ENCODE measurements at regions not wholly inside any gene's neighbourhood (a gene's known extent, or its start where the extent isn't known, plus 50 kb on each side); places are given as distances from the start of the nearest gene placed in this dataset.
A peak's percentile ranks its signal among the peaks of the same experiment; 100 is the strongest.

DNA sequence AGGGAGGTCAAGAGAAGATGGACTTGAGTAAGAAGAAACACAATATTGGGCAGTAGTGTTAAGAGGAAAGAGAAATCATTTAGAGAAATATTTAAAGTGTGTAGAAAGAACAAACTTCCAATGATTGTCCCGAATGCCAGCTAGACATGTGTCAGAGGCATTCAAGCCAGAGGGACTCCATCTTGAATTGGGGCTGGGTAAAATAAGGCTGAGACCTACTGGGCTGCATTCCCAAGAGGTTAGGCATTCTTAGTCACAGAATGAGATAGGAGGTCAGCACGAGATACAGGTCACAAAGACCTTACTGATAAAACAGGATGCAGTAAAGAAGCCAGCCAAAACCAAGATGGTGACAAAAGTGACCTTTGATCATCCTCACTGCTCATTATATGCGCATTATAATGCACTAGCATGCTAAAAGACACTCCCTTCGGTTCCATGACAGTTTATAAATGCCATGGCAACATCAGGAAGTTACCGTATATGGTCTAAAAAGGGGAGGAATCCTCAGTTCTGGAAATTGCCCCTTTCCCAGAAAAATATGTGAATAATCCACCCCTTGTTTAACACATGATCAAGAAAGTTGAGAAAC, 127.0 kb upstream of the IPO5 start:
- intact Hi-C loops (cut with DNase I), result no loop called here
- DNase-seq (ENCODE audit: missing footprints) (no peak), ATAC-seq (no peak)

DNA sequence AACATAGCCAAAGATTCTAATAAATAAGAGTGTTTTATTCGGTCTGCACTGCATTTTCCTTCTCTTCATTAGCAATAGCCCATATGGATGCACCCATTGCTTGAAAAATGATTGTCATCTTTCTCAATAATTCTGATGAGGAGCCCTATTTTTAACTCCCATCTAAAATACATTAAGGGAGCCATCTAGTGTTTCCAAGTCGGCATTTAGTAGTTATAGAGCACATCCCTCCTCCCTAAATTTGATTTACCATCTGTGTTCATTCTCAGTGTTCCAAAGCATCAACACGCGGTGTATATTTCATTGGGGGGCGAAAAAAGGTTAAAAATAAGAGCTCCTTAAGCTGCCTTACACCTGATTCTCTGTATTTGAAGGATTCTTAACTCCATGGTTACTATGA, 119.2 kb upstream of the IPO5 start:
- no peak for ATAC-seq
- intact Hi-C loops (cut with DNase I), result no loop called here
- no peak for DNase-seq (ENCODE audit: missing footprints)

DNA sequence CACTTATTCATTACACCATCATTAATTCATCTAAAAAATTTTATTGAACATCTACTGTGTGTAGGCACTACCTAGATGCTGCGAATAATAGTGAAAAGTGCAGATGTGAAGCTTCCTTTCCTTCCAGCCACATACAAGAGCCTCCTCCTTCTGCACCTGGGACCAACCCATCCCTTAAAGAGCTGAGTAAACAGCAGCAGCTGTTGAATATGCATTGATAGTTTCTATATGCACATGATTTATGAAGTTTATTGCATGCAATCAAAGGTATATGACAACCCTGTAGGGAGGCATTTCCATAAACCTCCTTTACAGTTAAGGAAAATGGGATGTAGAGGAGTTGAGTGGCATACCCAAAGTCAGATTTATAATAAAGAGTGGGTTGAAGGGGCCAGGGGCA, 110.3 kb upstream of the IPO5 start:
- intact Hi-C loops (cut with DNase I), result no loop called here
- DNase-seq (ENCODE audit: missing footprints), result no peak
- ATAC-seq, result no peak

DNA sequence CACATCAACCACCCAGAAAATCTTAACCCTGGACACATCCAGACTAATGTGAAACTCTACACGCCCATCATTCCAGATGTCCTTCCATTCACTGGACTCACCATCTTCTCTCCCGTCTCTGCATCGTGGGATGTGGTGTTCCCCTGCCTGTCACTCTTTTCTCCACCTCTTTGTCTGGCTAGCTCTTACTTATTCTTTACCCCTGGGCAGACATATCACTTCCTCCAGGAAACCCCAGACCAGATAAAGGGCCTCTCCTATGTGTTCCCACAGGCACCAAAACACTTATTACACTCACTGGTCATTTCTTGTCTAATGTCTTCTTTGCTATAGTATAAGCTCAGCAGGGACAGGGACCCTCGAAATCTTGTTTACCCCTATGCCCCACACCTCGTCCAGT, 109.3 kb upstream of the IPO5 start:
- no peak for ATAC-seq
- no peak for DNase-seq (ENCODE audit: missing footprints)
- intact Hi-C loops (cut with DNase I), result no loop called here

DNA sequence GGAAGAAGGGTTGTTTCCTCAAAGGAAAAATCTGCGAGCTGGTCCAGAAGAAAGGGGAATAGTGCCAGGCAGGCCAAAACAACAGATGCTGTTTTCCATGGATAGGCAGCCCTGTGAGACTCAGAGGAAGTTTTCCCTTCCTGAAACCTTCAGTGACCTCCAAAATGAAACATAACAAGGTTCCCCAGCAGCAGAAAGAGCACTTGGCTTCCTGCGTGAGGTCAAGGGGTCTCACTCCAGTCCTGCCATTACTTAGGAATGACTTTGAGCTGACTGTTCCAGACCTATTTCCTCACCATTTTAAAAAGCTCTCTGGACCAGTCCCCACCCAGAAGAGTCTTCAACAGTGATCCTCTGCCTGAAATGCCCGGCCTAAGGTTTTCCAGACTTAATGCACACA, 104.6 kb upstream of the IPO5 start:
- DNase-seq (ENCODE audit: missing footprints) (no peak), ATAC-seq (no peak)
- intact Hi-C loops (cut with DNase I), result no loop called here

DNA sequence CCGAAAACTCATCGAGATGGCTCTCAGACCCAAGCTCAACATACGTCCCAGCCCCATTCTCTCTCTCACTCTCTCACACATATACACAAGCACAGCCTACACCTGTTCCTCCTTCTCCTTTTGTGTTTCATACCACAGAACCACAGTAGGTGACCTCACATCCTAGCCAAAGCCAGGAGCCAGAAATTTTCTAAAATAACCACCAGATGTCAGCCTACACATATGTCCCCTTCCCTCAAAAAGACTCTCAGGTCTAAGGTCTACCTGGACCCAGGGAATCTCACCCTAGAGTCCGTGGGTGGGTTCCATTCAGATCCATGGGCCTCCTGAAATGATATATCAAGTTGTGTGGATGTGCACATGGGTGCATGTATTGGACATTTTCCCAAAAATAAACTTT, 104.2 kb upstream of the IPO5 start:
- DNase-seq (ENCODE audit: missing footprints) (no peak), ATAC-seq (no peak)
- intact Hi-C loops (cut with DNase I), result no loop called here

DNA sequence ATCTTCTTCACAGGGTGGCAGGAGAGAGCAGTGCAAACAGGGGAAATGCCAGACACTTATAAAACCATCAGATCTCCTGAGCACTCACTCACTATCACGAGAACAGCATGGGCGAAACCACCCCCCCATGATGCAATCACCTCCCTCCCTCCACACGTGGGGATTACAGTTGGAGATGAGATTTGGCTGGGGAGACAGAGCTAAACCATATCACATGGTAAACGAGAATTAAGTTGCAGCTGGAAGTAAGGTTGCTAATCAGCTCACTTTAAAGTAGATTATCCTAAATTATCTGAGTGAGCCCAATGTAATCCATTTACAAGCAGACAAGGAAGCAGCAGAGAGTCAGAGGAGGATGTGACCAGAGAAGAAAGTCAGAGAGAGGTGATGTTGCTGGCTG, 102.2 kb upstream of the IPO5 start:
- DNase-seq (ENCODE audit: missing footprints), result no peak
- ATAC-seq, result no peak
- intact Hi-C loops (cut with DNase I), result no loop called here

DNA sequence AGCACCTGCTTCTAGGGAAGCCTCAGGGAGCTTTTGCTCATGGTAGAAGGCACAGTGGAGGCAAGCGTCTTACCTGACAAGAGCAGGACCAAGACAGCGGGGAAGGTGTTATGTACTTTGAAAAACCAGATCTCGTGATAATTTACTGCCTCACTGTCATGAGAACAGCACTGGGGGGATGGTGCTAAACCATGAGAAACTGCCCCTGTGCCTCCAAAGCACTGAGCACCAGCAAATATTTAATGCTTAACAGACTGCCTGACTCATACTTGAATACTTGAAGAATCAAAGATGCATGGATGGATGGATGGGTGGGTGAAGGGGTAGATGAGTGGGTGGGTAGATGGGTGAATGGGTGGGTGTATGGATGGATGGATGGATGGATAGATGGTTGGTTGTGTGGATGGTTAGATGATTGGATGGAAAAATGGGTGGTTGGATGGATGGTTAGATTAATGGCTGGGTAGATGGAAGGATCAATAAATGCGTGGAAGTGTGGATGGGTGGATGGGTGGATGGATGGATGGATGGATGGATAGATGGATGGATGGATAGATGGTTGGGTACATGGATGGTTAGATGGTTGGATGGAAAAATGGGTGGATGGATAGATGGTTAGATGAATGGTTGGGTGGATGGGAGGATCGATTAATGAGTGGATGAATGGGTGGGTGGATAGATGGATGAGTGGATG, 101.1 kb upstream of the IPO5 start:
- DNase-seq (ENCODE audit: missing footprints) (no peak), ATAC-seq (no peak)
- intact Hi-C loops (cut with DNase I), result no loop called here

DNA sequence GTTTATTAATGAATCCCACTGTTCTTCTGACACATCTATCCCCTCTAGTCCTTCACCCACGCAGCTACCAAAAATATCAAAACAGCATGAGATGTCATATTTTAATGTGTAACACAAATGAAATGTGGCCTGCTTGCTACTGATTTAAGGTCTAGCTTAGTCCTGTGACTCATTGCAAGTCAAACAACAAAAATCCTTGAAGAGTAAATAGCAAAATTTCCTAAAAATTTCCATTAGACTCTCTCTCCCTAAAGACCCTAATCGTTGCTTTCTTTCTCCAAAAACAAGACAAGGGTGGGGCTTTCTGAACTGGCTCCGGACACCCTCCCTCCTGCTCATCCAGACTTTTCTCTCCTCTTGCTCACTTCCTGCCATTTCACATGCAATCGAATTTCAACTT, 99.9 kb upstream of the IPO5 start:
- DNase-seq (ENCODE audit: missing footprints), result no peak
- intact Hi-C loops (cut with DNase I), result no loop called here
- no peak for ATAC-seq

DNA sequence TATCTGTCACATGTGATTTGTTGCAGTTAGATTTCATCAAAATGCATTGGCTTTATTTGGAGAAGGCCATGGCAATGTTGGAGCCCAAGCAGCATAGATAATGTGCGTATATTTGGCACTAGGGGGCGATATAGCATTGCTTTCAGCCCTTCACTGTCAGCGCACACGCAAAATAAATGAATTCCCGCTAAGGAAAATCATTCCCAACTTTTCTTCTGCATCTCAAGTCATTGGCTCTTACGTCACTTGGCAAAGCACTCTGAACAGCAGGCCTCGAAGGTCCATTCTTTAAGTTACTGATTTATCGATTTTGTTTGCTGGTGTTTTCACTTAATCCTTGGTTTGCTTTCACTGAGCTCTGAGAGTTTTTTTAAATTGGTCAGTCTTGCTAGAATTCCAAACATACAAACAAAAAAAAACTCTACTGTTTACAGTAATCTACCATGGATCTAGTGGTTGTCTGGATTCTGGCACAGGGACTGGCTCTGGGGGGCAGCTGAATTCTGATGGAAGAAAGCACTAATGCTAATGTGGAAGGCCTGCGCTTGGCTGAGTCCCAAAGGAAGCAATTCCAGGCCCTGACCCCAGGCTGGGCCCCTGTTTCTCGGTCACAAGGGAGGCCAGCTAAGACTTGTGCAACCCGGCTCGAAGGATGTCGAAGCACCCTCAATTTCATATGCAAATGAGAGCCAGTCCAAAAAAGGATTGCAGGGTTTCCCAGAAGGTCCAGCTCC, 97.7 kb upstream of the IPO5 start:
- intact Hi-C loops (cut with DNase I), result loop anchor here (2.0 to 5.0 kb wide), 3 partner anchors 57 to 817 kb away; no protein-coding TSS in a partner anchor
- DNase-seq (ENCODE audit: missing footprints) (peak; percentile 72), ATAC-seq (peak; percentile 75)

DNA sequence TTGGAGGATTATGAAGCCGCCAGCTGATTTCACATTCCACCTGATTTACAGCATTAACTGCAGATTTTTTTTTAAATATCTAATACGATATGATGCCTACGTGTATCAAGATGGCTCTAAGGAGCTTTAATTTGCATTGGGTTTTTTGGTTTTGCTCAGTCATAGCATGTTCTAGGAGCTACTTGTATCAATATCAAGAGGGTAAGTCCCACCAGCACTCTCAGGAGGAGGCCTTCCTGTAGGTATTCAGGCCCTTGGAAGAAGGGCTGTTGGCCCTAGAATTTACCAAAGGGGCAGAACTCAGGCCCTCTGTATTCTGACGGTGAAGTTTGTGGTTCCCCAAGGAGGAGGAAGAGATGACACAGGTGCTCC, 97.2 kb upstream of the IPO5 start:
- DNase-seq (ENCODE audit: missing footprints), result no peak
- ATAC-seq, result no peak
- intact Hi-C loops (cut with DNase I), result loop anchor here (5.0 kb wide), 2 partner anchors 56 to 816 kb away; no protein-coding TSS in a partner anchor

DNA sequence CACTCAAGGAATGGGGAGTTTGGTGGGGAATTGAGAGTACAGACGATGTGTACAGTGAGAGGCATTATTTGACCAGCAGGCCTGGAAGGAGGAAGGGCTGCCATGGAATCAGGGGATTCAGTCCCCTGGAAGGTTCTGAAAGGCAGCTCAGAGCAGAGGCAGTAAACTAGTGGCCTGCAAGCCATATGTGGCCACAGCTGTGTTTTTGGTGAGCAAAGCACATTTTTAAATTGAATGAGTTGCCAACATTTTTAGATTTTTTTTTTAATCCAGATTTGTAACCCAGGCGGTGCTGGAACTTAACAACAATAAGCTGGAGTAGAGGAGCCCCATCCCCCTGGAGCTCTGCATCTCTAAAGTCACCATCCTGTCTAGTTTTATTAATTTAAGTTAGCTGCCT, 95.3 kb upstream of the IPO5 start:
- no peak for DNase-seq (ENCODE audit: missing footprints)
- intact Hi-C loops (cut with DNase I), result loop anchor here (5.0 kb wide), 2 partner anchors 54 to 814 kb away; no protein-coding TSS in a partner anchor
- ATAC-seq, result no peak

DNA sequence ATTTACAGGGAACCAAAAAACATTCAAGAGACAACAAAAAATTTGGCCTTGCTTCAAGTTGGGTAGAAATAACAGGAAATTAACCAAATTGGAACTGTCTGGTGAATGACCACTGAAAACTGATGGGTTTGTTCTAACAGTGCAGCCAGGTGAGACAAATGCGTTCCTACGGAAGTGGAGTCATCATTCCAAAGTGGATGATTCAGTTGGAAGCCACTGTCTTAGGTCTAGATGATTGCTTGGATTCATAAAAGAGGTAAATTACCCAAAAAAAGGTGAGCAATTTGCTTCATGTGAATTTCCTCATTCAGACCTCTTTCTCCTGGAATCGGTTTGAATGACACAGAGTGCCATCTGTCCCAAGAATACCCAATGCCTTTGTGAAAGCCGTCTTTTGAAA, 87.1 kb upstream of the IPO5 start:
- intact Hi-C loops (cut with DNase I), result no loop called here
- ATAC-seq, result no peak
- no peak for DNase-seq (ENCODE audit: missing footprints)

DNA sequence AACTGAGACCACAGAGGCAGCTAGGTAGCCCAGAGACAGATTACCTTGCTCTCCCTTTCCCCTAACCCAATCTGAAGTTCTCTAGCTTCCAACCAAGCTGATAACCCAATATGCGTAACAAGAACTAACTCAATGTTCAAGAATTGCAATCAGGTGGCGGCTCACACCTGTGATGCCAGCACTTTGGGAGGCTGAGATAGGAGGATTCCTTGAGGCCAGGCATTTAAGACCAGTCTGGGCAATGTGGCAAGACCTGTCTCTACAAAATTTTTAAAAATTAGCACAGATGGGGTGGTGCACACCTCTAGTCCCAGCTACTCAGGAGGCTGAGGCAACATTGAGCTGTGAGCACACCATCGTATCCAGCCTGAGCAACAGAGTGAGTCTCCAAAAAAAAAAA, 86.7 kb upstream of the IPO5 start:
- intact Hi-C loops (cut with DNase I), result no loop called here
- no peak for ATAC-seq
- DNase-seq (ENCODE audit: missing footprints), result no peak

DNA sequence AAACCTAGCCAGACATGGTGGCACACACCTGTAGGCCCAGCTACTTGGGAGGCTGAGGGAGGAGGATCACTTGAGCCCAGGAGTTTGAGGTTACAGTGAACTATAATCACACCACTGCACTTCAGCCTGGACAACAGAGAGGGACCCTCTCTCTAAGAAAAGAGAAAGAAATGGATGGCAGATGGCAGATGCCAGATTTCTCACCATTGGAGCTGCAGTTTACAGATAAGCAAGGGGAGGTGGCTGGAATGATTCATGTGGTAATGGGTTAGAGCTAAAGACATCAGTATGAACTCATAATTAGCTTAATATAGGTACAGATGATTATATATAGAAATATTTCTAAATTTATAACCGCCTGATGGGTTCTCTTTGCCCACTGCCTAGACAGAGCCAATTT, 80.1 kb upstream of the IPO5 start:
- no peak for DNase-seq (ENCODE audit: missing footprints)
- ATAC-seq, result no peak
- intact Hi-C loops (cut with DNase I), result no loop called here

DNA sequence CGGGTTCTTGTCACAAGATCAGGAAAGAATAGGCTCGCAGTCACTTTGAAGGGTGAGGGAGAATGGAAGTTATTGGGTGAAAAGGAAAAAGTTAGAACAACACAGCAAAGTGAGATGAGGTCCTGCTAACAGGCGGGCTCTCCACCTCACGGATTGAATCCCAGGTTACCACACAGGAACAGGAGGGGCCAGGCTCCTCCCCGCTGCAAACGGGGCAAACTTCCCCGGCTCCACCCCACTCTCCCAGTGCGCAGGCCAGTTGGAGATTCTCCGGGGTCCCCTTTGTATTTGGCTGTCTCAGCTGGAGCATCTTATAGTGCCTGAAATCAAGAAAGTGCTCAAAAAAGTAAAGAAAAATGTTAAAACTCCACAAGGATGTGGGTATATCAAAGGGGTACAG, 78.3 kb upstream of the IPO5 start:
- intact Hi-C loops (cut with DNase I), result no loop called here
- DNase-seq (ENCODE audit: missing footprints), result no peak

DNA sequence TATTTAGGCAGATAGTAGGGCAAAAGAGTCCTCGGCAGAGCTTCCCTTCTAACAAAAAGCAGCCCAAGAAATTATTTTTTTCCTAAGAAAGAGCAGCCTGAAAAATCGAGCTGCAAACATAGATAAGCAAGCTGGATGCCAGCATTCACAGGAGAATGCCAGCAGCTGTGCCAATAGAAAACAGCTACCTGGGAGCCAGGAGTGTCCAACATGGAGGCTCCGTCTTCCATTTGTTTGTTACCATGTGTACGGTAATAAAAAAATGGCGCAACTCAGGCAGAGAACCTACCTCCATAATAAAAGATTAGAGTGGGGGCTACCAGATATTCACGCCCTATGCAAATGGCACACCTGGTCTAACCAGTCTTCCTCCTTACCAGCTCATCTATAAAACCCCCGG, 77.6 kb upstream of the IPO5 start:
- intact Hi-C loops (cut with DNase I), result no loop called here
- ATAC-seq, result no peak

More for the DNA sequence above, 78.3 kb upstream of the IPO5 start:
- no peak for ATAC-seq

DNA sequence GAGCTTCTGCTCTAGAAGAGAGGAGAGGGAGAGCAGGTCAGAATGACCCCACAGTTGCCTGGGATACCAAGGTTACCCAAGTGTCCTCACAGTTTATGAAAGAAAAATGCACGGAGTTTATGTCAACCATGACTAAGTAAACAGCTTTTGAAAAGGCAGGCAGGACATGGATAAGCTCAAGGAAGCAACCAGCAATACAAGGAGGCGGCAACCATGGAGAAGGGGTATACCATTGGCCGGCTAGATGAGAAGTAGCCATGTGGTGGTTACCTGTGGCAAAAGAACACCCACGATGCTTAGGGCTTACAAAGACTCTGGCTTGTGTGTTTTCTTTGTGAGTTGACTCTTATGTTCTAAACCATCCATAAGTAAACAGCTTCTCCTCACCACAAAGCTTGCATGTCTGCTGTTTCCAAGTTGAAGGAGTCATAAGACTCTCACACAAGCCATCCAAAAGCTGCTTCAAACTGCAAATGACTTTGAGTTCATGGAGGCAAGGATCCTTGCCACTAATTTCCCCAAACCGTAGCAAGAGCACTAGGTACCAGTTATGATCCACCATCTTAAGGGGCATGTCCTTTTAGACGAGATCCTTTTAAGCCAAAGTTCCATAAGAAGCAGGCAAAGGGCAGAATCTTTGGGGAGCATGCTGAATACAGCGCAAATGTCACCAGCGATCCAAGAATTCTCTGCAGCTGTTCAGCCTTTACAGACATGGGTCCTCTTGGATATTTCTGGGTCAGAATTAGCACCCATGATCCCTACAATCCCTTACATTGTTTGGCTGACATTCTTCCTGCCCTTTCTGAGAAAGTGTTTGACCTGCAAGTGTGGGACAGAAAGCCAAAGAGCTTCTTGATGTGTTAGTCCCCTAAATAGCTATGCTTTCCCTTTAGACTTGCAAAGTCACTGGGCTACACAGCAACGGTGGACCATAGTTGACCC, 74.8 kb upstream of the IPO5 start:
- intact Hi-C loops (cut with DNase I), result no loop called here
- no peak for DNase-seq (ENCODE audit: missing footprints)
- ATAC-seq, result no peak

More for the DNA sequence above, 77.6 kb upstream of the IPO5 start:
- no peak for DNase-seq (ENCODE audit: missing footprints)

DNA sequence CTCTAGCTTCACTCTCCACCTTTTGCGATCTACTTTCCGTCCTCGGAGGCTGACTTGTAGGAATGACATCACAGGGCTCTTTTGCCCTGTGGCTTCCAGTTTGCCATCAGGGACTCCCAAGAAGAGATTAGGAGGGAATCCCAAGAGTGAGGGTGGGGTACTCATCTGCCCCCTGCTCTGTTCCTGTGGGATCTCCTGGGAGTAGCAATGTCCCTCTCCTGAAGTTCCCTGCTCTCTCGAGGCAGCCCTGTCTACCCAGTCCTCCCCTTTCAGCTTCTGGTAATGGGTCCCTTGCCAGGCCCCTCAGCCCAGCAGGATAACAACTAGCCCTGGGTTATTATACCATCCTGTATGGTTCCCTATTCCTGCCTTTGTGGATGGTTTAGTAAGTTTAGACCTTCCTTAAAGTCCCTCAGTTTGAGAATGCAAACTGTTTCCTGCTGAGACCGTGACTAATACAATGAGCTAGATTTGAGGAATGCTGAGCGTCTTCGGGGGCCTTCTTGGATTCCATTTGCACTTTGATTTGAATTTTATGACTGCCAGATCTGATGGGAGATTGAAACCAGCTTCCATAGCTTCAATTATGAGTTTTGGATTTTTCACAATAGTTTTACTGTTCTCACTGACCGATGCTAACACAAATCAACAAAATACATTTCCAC, 73.7 kb upstream of the IPO5 start:
- ATAC-seq, result peak; percentile 45
- DNase-seq (ENCODE audit: missing footprints), result no peak
- intact Hi-C loops (cut with DNase I), result no loop called here

Data from Right ventricle myocardium inferior (tissue), 1 donor.